ENCODE measurements at regions not wholly inside any gene's neighbourhood (a gene's known extent, or its start where the extent isn't known, plus 50 kb on each side); places are given as distances from the start of the nearest gene placed in this dataset.

DNA sequence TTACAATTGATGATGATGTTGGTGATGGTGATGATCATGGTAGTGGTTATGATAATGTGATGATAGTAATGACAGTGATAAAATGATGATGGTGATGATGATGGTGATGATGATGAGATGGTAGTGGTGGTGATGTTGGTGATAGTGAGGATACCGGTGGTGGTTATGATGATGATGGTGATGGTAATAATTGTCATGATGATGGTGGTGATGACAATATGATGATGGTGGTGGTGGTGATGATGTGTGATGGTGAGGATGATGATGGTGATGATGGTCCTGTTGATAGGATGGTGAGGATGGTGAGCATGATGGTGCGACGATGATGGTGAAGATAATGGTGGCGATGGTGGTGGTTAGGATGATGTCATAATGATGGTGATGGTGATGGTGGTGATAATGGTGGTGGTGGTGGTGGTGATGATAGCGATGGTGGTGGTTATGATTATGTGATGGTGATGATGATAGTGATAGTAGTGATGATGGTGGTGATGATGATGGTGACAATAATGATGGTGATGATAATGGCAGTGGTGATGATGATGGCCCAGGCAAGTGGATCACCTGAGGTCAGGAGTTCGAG is 1129.9 kb downstream of the BRD1 start:
- TF ChIP-seq POLR2A (IDR thresholded peaks at IDR 0.05) = no peak
- TF ChIP-seq POLR2AphosphoS5 (IDR thresholded peaks at IDR 0.05) = no peak
- TF ChIP-seq, protein P1, sequence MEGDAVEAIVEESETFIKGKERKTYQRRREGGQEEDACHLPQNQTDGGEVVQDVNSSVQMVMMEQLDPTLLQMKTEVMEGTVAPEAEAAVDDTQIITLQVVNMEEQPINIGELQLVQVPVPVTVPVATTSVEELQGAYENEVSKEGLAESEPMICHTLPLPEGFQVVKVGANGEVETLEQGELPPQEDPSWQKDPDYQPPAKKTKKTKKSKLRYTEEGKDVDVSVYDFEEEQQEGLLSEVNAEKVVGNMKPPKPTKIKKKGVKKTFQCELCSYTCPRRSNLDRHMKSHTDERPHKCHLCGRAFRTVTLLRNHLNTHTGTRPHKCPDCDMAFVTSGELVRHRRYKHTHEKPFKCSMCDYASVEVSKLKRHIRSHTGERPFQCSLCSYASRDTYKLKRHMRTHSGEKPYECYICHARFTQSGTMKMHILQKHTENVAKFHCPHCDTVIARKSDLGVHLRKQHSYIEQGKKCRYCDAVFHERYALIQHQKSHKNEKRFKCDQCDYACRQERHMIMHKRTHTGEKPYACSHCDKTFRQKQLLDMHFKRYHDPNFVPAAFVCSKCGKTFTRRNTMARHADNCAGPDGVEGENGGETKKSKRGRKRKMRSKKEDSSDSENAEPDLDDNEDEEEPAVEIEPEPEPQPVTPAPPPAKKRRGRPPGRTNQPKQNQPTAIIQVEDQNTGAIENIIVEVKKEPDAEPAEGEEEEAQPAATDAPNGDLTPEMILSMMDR (IDR thresholded peaks at IDR 0.05 in 8 of 11, conservative IDR thresholded peaks at IDR 0.05 in 3 of 11) = no peak
- 91 to 93% (median 92%) methylated on average over 6 of the region's 6 CpGs for WGBS, 5 donors
- no peak for DNase-seq
- Histone ChIP-seq H3K36me3 (no peaks in the 10 kb centered on the region), H3K27ac (no peak overlapping the region), H3K4me3 (no peak overlapping the region), H3K4me1 (no peaks in the 10 kb centered on the region), H3K27me3 (replicated peaks in 1 of 7) (peaks cover 0 to 15% (median 0%) of the 10 kb centered on the region in 7 donors), H3K9me3 (no peaks in the 10 kb centered on the region)
- intact Hi-C loops (cut with DNase I; ENCODE audit: low total_unique reads) = no loop called here

DNA sequence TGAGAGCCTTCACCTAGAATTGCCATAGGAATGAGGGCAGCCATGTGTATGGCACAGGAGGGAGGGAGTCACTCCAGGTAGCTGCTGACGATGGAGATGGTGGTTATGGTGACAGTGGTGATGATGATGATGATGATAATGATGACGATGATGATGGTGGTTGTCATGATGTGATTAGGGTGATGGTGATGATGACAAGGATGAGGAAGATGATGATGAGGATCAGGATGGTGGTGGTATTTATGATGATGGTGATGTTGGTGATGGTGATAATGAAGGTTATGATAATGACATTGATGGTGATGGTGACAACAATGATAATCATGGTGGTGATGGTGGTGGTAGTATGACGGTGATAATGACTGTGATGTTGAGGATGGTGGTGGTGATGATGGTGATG is 1130.5 kb downstream of the BRD1 start:
- no peak for TF ChIP-seq POLR2A (IDR thresholded peaks at IDR 0.05)
- TF ChIP-seq, protein P1 (IDR thresholded peaks at IDR 0.05 in 8 of 11, conservative IDR thresholded peaks at IDR 0.05 in 3 of 11) = no peak
- no peak for TF ChIP-seq POLR2AphosphoS5 (IDR thresholded peaks at IDR 0.05)
- Histone ChIP-seq H3K9me3 (no peaks in the 10 kb centered on the region), H3K4me1 (no peaks in the 10 kb centered on the region), H3K27ac (no peak overlapping the region), H3K27me3 (replicated peaks in 1 of 7) (peaks cover 0 to 15% (median 0%) of the 10 kb centered on the region in 7 donors), H3K4me3 (no peak overlapping the region), H3K36me3 (no peaks in the 10 kb centered on the region)
- no peak for DNase-seq
- intact Hi-C loops (cut with DNase I; ENCODE audit: low total_unique reads) = no loop called here
- 64 to 100% (median 75%) methylated on average over 3 of the region's 3 CpGs for WGBS, 5 donors

DNA sequence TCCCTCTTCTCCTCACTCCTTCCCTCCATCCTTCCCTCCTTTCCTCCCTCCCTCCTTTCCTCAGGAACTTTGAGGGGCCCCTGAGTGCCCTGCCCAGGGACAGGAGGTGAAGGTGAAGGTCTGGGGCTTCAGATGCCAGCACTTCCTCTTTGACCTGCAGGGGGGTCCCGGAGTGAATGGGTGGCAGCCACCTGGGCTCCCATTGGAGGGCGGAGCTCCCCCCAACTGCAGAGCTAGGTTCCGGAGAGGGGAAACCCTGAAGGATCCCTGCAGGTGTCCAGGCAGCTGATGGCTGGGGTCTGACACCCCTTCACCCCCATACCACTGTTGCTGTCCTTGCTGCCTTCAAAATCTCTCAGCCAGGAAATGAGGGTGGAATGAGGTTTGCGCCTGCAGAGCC is 1131.3 kb downstream of the BRD1 start:
- H3K36me3 ChIP-seq = no peaks in the 10 kb centered on the region
- 56 to 70% (median 66%) methylated on average over 4 of the region's 4 CpGs for WGBS, 5 donors
- H3K27ac ChIP-seq = no peak overlapping the region
- TF ChIP-seq POLR2AphosphoS5 (IDR thresholded peaks at IDR 0.05) (no peak), POLR2A (IDR thresholded peaks at IDR 0.05) (no peak)
- TF ChIP-seq, protein P1 (IDR thresholded peaks at IDR 0.05 in 8 of 11, conservative IDR thresholded peaks at IDR 0.05 in 3 of 11) = no peak
- no peaks in the 10 kb centered on the region for H3K4me1 ChIP-seq
- DNase-seq = no peak
- no peaks in the 10 kb centered on the region for H3K9me3 ChIP-seq
- no peak overlapping the region for H3K4me3 ChIP-seq
- peaks cover 0 to 15% (median 0%) of the 10 kb centered on the region in 7 donors for H3K27me3 ChIP-seq (replicated peaks in 1 of 7)
- intact Hi-C loops (cut with DNase I; ENCODE audit: low total_unique reads) = no loop called here

DNA sequence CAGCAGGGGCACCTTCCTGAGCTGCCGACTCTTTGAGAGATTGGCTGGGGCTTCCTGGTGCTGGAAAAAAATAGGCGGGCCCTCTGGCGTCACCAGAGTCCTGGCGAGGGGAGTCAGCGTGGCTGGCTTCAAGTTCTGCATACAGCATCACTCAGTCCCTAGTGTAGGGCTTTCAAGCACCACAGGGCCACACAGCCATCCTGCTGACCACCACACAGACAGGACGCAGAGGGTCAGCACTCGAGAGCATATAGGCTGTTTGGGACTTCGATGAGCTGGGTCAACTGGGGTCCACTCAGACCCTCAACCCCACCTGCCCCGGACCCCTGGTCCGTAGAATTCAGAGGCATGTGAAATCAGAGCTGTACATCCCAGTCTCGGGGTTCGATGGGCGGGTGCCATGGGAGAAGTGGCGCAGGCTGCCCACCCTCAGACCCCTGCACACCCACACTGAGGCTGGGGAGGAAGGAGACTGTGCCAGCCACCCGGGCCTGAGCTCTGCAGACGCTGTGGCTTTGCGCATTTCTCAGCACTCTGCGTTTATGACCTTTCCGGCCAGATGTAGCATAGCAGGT is 1131.9 kb downstream of the BRD1 start:
- WGBS, 5 donors = 68 to 90% (median 89%) methylated on average over 13 to 19 of the region's 19 CpGs
- Histone ChIP-seq H3K9me3 (no peaks in the 10 kb centered on the region), H3K4me3 (no peak overlapping the region), H3K4me1 (no peaks in the 10 kb centered on the region), H3K36me3 (no peaks in the 10 kb centered on the region), H3K27me3 (replicated peaks in 1 of 7) (peaks cover 0 to 19% (median 0%) of the 10 kb centered on the region in 7 donors), H3K27ac (no peak overlapping the region)
- intact Hi-C loops (cut with DNase I; ENCODE audit: low total_unique reads) = no loop called here
- no peak for DNase-seq
- TF ChIP-seq POLR2AphosphoS5 (IDR thresholded peaks at IDR 0.05) (no peak), POLR2A (IDR thresholded peaks at IDR 0.05) (no peak)
- TF ChIP-seq, protein P1 (IDR thresholded peaks at IDR 0.05 in 8 of 11, conservative IDR thresholded peaks at IDR 0.05 in 3 of 11) = no peak

Measured in spleen (tissue), 11 donors.